IMR-90 (cell line): ENCODE measurements at regions not wholly inside any gene's neighbourhood (a gene's known extent, or its start where the extent isn't known, plus 50 kb on each side); places are given as distances from the start of the nearest gene placed in this dataset.

Experiments
- ATAC-seq: fragments of 200-7000 bp; cut with Tn5 transposase; 2 replicates; pipeline ENCODE4 v1.9.1; 2020; ENCODE audit warnings: low read depth, mild to moderate bottlenecking, moderate library complexity
- BruUV-seq: library from RNA; stranded (reverse); fragments of 400-500 nt; replicated peaks from 2 replicates; lab custom pipeline; 2021; lab: Mats Ljungman, UMichigan
- CTCF ChIA-PET: fragments of 300-600 bp; formaldehyde crosslinking; extraction: SDS; loops from one replicate; lab custom pipeline; 2021; ENCODE audit warnings: antibody characterized with exemption; lab: Yijun Ruan, JAX
- POLR2A ChIA-PET: fragments of 300-600 bp; sonication (Branson Sonifier 250); formaldehyde crosslinking; loops from one replicate; lab custom pipeline; 2022; ENCODE audit warnings: antibody characterized with exemption; ENCODE audit not compliant: unreplicated experiment; lab: Charles Lee
- DNase-seq: peaks from one replicate; pipeline ENCODE4 v3.0.0; 2013
- H2AFZ ChIP-seq: replicated peaks from 2 replicates; pipeline ENCODE3; 2013; ENCODE audit warnings: low read length, mild to moderate bottlenecking; ENCODE audit not compliant: poor library complexity
- H2AK5ac ChIP-seq: 2 replicates; pipeline ENCODE4 v1.6.1; 2013; ENCODE audit warnings: low read depth, low read length, inconsistent platforms
- H2AK9ac ChIP-seq: replicated peaks from 2 replicates; pipeline ENCODE3; 2013; ENCODE audit warnings: mild to moderate bottlenecking, low read depth, low read length, moderate library complexity; ENCODE audit not compliant: poor library complexity
- H2BK120ac ChIP-seq: 2 replicates; pipeline ENCODE4 v1.6.1; 2013; ENCODE audit warnings: low read depth, low read length, inconsistent platforms
- H2BK15ac ChIP-seq: 3 replicates; pipeline ENCODE4 v1.6.1; 2013; ENCODE audit warnings: low read depth, low read length, inconsistent platforms
- H2BK20ac ChIP-seq: 2 replicates; pipeline ENCODE4 v1.6.1; 2013; ENCODE audit warnings: low read depth, mild to moderate bottlenecking, inconsistent platforms, low read length, moderate library complexity
- H2BK5ac ChIP-seq: 2 replicates; pipeline ENCODE4 v1.6.1; 2013; ENCODE audit warnings: mild to moderate bottlenecking, low read depth, low read length, inconsistent platforms; ENCODE audit not compliant: poor library complexity, severe bottlenecking
- H3K14ac ChIP-seq: replicated peaks from 2 replicates; pipeline ENCODE4 v1.6.1; 2013; ENCODE audit warnings: low read depth, low read length, inconsistent platforms
- H3K18ac ChIP-seq: 2 replicates; pipeline ENCODE4 v1.6.1; 2013; ENCODE audit warnings: low read depth, low read length, control low read depth
- H3K23ac ChIP-seq: 2 replicates; pipeline ENCODE4 v1.6.1; 2013; ENCODE audit warnings: low read depth, low read length, inconsistent platforms
- H3K27ac ChIP-seq: 2 replicates; pipeline ENCODE4 v1.5.1; 2013; ENCODE audit warnings: mild to moderate bottlenecking, control low read depth, low read length; ENCODE audit not compliant: insufficient read depth
- H3K27me3 ChIP-seq: 2 replicates; pipeline ENCODE4 v1.6.1; 2013; ENCODE audit warnings: low read length; ENCODE audit not compliant: control insufficient read depth, insufficient read depth
- H3K36me3 ChIP-seq: 2 replicates; pipeline ENCODE4 v1.6.1; 2013; ENCODE audit warnings: low read length, mixed read lengths; ENCODE audit not compliant: control insufficient read depth, insufficient read depth
- H3K4ac ChIP-seq: 2 replicates; pipeline ENCODE4 v1.6.1; 2013; ENCODE audit warnings: low read depth, low read length, inconsistent platforms
- H3K4me1 ChIP-seq: 2 replicates; pipeline ENCODE4 v1.6.1; 2013; ENCODE audit warnings: low read length, mixed read lengths; ENCODE audit not compliant: control insufficient read depth, insufficient read depth
- H3K4me2 ChIP-seq: 2 replicates; pipeline ENCODE4 v1.6.1; 2013; ENCODE audit warnings: low read depth, mild to moderate bottlenecking, control low read depth, low read length, moderate library complexity
- H3K4me3 ChIP-seq: 2 replicates; pipeline ENCODE4 v1.5.1; 2013; ENCODE audit warnings: low read depth, mild to moderate bottlenecking, control low read depth, low read length, moderate library complexity; ENCODE audit not compliant: insufficient read depth
- H3K56ac ChIP-seq: 2 replicates; pipeline ENCODE4 v1.6.1; 2013; ENCODE audit warnings: low read length, inconsistent platforms; ENCODE audit not compliant: insufficient read depth; ENCODE audit errors: extremely low read depth
- H3K79me1 ChIP-seq, 2 experiments: 2 replicates each; pipeline ENCODE4 v1.6.1; 2013; ENCODE audit warnings: low read length in 2 of 2, inconsistent platforms in 1 of 2, low read depth in 1 of 2
- H3K9ac ChIP-seq: 2 replicates; pipeline ENCODE4 v1.6.1; 2013; ENCODE audit warnings: low read depth, low read length, control low read depth
- H3K9me1 ChIP-seq: 2 replicates; pipeline ENCODE4 v1.6.1; 2013; ENCODE audit warnings: low read length, inconsistent platforms; ENCODE audit not compliant: insufficient read depth
- H3K9me3 ChIP-seq: 2 replicates; pipeline ENCODE4 v1.6.1; 2013; ENCODE audit warnings: low read length; ENCODE audit not compliant: control insufficient read depth, insufficient read depth
- H4K20me1 ChIP-seq: 2 replicates; pipeline ENCODE4 v1.6.1; 2013; ENCODE audit warnings: low read length, inconsistent platforms; ENCODE audit not compliant: insufficient read depth
- H4K5ac ChIP-seq: 2 replicates; pipeline ENCODE4 v1.6.1; 2013; ENCODE audit warnings: mild to moderate bottlenecking, low read depth, low read length, control low read depth
- H4K8ac ChIP-seq, 2 experiments: 2 replicates each; pipeline ENCODE4 v1.6.1; 2013; ENCODE audit warnings: low read depth in 2 of 2, low read length in 2 of 2, control low read depth in 1 of 2, inconsistent platforms in 1 of 2
- H4K91ac ChIP-seq: 2 replicates; pipeline ENCODE4 v1.6.1; 2013; ENCODE audit warnings: low read depth, low read length, inconsistent platforms; ENCODE audit not compliant: insufficient read depth
- BHLHE40 ChIP-seq: fragments of 150-350 bp; IDR thresholded peaks from 2 replicates; pipeline ENCODE4 v1.6.1; 2016; ENCODE audit warnings: mild to moderate bottlenecking, low read depth, low read length
- CHD1 ChIP-seq: IDR thresholded peaks from 2 replicates; pipeline ENCODE4 v1.6.1; 2012; ENCODE audit warnings: low read depth, low read length, improper control_type of control experiment
- FOS ChIP-seq: fragments of 150-350 bp; IDR thresholded peaks from 2 replicates; pipeline ENCODE4 v1.6.1; 2016; ENCODE audit warnings: low read depth, low read length
- MAFK ChIP-seq: IDR thresholded peaks from 2 replicates; pipeline ENCODE4 v1.6.1; 2012; ENCODE audit warnings: low read depth, low read length, improper control_type of control experiment
- MXI1 ChIP-seq: IDR thresholded peaks from 2 replicates; pipeline ENCODE4 v1.6.1; 2012; ENCODE audit warnings: low read depth, mild to moderate bottlenecking, low read length, moderate library complexity, borderline replicate concordance
- POLR2A ChIP-seq: IDR thresholded peaks from 2 replicates; pipeline ENCODE4 v1.6.1; 2012; ENCODE audit warnings: mild to moderate bottlenecking, low read depth, low read length
- RAD21 ChIP-seq: IDR thresholded peaks from 2 replicates; pipeline ENCODE4 v1.6.1; 2012; ENCODE audit warnings: low read length, improper control_type of control experiment
- RCOR1 ChIP-seq: IDR thresholded peaks from 2 replicates; pipeline ENCODE4 v1.6.1; 2012; ENCODE audit warnings: mild to moderate bottlenecking, low read length, improper control_type of control experiment; ENCODE audit not compliant: insufficient replicate concordance
- WGBS, 2 experiments: methylation state at CpG; one replicate each; pipeline versions ENCODE4 v1.1.5 to v1.1.7; 2013; ENCODE audit warnings: missing lambda C conversion rate in 2 of 2; ENCODE audit not compliant: insufficient read length in 1 of 2; ENCODE audit errors: extremely low coverage in 2 of 2; 5-methylcytosine and 5-hydroxymethylcytosine counted together
- dilution Hi-C: fragments of 300-500 bp; cut with HindIII; formaldehyde crosslinking; loops from one replicate; pipeline ENCODE4 v1.14.3; 2018; ENCODE audit warnings: low sequenced_read_pairs; ENCODE audit not compliant: unreplicated experiment
- in situ Hi-C: fragments of 300-500 bp; cut with MboI; formaldehyde crosslinking; loops from 3 replicates; pipeline ENCODE4 v1.14.3; 2019; ENCODE audit warnings: low sequenced_read_pairs, inconsistent platforms, mixed read lengths
- intact Hi-C: fragments of 100-400 bp; cut with micrococcal nuclease; formaldehyde crosslinking; loops from 2 replicates; pipeline ENCODE4 v1.10.0; 2022
- TF ChIP-seq, protein P1 (sequence below): conservative IDR thresholded peaks from 2 replicates; pipeline ENCODE4 v1.5.1; 2012; ENCODE audit warnings: mild to moderate bottlenecking, low read depth, low read length, improper control_type of control experiment
- TF ChIP-seq, protein P2 (sequence below): fragments of 150-350 bp; IDR thresholded peaks from 2 replicates; pipeline ENCODE4 v1.6.1; 2016; ENCODE audit warnings: low read depth, mild to moderate bottlenecking, low read length, moderate library complexity, borderline replicate concordance

DNA sequence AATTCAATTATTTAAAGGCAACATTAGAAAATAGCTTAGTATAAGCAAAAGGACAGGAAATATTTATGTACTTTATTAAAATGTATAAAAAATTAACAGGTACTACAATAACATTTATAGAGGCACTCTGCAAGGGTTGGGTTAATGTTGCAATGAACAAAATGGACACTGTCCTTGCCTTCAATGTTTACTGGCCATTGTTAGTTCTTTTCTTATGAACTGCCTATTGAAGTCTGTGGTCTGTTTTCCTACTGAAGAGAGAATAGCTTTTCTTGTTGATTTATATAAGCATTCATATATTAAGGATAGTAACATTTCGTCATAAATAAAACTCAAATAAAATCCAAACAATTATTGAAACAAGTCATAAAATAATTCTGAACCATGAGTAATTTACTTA lies 135.3 kb upstream of the BEND6 start:
- no CpG with 5 or more reads among the region's 1 CpG for WGBS, 2 experiments
- no peak overlapping the region for H2BK5ac ChIP-seq
- no peaks in the 10 kb centered on the region for H3K27me3 ChIP-seq
- in situ Hi-C loops = no loop called here
- H3K4me3 ChIP-seq = no peak overlapping the region
- intact Hi-C loops = no loop called here
- ChIA-PET CTCF (no interaction called here), POLR2A (no interaction called here)
- no peak overlapping the region for H3K14ac ChIP-seq
- H2AK9ac ChIP-seq = no peak overlapping the region
- H2AFZ ChIP-seq = no peak overlapping the region
- no peak overlapping the region for H3K4me2 ChIP-seq
- no peaks in the 10 kb centered on the region for H3K9me3 ChIP-seq
- no peak overlapping the region for H2BK120ac ChIP-seq
- TF ChIP-seq, protein P1, sequence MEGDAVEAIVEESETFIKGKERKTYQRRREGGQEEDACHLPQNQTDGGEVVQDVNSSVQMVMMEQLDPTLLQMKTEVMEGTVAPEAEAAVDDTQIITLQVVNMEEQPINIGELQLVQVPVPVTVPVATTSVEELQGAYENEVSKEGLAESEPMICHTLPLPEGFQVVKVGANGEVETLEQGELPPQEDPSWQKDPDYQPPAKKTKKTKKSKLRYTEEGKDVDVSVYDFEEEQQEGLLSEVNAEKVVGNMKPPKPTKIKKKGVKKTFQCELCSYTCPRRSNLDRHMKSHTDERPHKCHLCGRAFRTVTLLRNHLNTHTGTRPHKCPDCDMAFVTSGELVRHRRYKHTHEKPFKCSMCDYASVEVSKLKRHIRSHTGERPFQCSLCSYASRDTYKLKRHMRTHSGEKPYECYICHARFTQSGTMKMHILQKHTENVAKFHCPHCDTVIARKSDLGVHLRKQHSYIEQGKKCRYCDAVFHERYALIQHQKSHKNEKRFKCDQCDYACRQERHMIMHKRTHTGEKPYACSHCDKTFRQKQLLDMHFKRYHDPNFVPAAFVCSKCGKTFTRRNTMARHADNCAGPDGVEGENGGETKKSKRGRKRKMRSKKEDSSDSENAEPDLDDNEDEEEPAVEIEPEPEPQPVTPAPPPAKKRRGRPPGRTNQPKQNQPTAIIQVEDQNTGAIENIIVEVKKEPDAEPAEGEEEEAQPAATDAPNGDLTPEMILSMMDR = no peak
- TF ChIP-seq CHD1 (no peak), POLR2A (no peak), RCOR1 (no peak), MAFK (no peak), FOS (no peak), RAD21 (no peak), BHLHE40 (no peak), MXI1 (no peak)
- TF ChIP-seq, protein P2, sequence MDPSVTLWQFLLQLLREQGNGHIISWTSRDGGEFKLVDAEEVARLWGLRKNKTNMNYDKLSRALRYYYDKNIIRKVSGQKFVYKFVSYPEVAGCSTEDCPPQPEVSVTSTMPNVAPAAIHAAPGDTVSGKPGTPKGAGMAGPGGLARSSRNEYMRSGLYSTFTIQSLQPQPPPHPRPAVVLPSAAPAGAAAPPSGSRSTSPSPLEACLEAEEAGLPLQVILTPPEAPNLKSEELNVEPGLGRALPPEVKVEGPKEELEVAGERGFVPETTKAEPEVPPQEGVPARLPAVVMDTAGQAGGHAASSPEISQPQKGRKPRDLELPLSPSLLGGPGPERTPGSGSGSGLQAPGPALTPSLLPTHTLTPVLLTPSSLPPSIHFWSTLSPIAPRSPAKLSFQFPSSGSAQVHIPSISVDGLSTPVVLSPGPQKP = no peak
- no peak overlapping the region for H4K8ac ChIP-seq
- peaks cover 12% of the 10 kb centered on the region for H3K4me1 ChIP-seq
- no peak overlapping the region for H4K91ac ChIP-seq
- no TSS peak for BruUV-seq
- no peak overlapping the region for H2AK5ac ChIP-seq
- H3K4ac ChIP-seq = no peak overlapping the region
- H3K79me1 ChIP-seq = peaks cover 10 to 64% of the 10 kb centered on the region in 2 experiments; a peak in 2 of 4 replicates
- peaks cover 65% of the 10 kb centered on the region for H4K20me1 ChIP-seq
- no peak overlapping the region for H3K27ac ChIP-seq
- H3K56ac ChIP-seq = no peak overlapping the region
- peaks cover 18% of the 10 kb centered on the region; the same call in 1 of the 2 replicates for H3K9me1 ChIP-seq
- no peak overlapping the region for H3K23ac ChIP-seq
- no peak overlapping the region for H4K5ac ChIP-seq
- no peak overlapping the region for H2BK15ac ChIP-seq
- H3K36me3 ChIP-seq = no peaks in the 10 kb centered on the region
- ATAC-seq = no peak
- no peak overlapping the region for H2BK20ac ChIP-seq
- no peak for DNase-seq
- H3K18ac ChIP-seq = no peak overlapping the region
- H3K9ac ChIP-seq = no peak overlapping the region
- dilution Hi-C loops = no loop called here
